HG03196 (cell line): ENCODE measurements at regions not wholly inside any gene's neighbourhood (a gene's known extent, or its start where the extent isn't known, plus 50 kb on each side); places are given as distances from the start of the nearest gene placed in this dataset.
A peak's percentile ranks its signal among the peaks of the same experiment; 100 is the strongest.

ENCODE experiments used
- ATAC-seq: cut with Tn5 transposase; IDR thresholded peaks from one replicate; pipeline ENCODE4 v1.9.1; 2021; ENCODE audit not compliant: unreplicated experiment

- ATAC-seq: no peak
These were observed 645.6 kb downstream of the GALR1 start for GRCh38 chr18:77895250-77895649.

- no peak for ATAC-seq
These were observed 647.1 kb downstream of the GALR1 start for GRCh38 chr18:77896586-77897252.

GRCh38 chr18:77897606-77898005 lies 648.0 kb downstream of the GALR1 start:
- ATAC-seq: no peak

GRCh38 chr18:77899972-77900754 lies 650.5 kb downstream of the GALR1 start:
- peak; percentile 99 for ATAC-seq

GRCh38 chr18:77905011-77905410 lies 655.4 kb downstream of the GALR1 start:
- ATAC-seq: no peak

- no peak for ATAC-seq
These were observed 655.9 kb downstream of the GALR1 start for GRCh38 chr18:77905449-77906055.

- no peak for ATAC-seq
These were observed 656.6 kb downstream of the GALR1 start for GRCh38 chr18:77906103-77906892.

GRCh38 chr18:77910347-77910746 lies 660.7 kb downstream of the GALR1 start:
- no peak for ATAC-seq

GRCh38 chr18:77911971-77912605 lies 662.4 kb downstream of the GALR1 start:
- no peak for ATAC-seq

GRCh38 chr18:77918730-77919129 lies 669.1 kb downstream of the GALR1 start:
- no peak for ATAC-seq

GRCh38 chr18:77919923-77920322 lies 670.3 kb downstream of the GALR1 start:
- ATAC-seq: no peak

- no peak for ATAC-seq
These were observed 685.7 kb downstream of the GALR1 start for GRCh38 chr18:77935342-77935741.

GRCh38 chr18:77940566-77940965 lies 690.9 kb downstream of the GALR1 start:
- no peak for ATAC-seq

- ATAC-seq: no peak
These were observed 694.9 kb downstream of the GALR1 start for GRCh38 chr18:77944533-77944932.

GRCh38 chr18:77948567-77948966 lies 698.9 kb downstream of the GALR1 start:
- no peak for ATAC-seq

- no peak for ATAC-seq
These were observed 699.8 kb downstream of the GALR1 start for GRCh38 chr18:77949355-77949973.

- no peak for ATAC-seq
These were observed 709.6 kb downstream of the GALR1 start for GRCh38 chr18:77959248-77959647.

- no peak for ATAC-seq
These were observed 711.3 kb downstream of the GALR1 start for GRCh38 chr18:77960791-77961410.

- ATAC-seq: no peak
These were observed 717.4 kb downstream of the GALR1 start for GRCh38 chr18:77967071-77967470.

GRCh38 chr18:77967791-77968190 lies 718.1 kb downstream of the GALR1 start:
- ATAC-seq: no peak
